ENCODE measurements at regions not wholly inside any gene's neighbourhood (a gene's known extent, or its start where the extent isn't known, plus 50 kb on each side); places are given as distances from the start of the nearest gene placed in this dataset.

GRCh38 chr1:193625255-193625654 is 438.8 kb upstream of the B3GALT2 start:
- H4K20me1 ChIP-seq (ENCODE audit: insufficient read depth, poor library complexity, severe bottlenecking) = no peaks in the 10 kb centered on the region
- no peaks in the 10 kb centered on the region for H3K36me3 ChIP-seq (replicated peaks; ENCODE audit: insufficient read depth, low read depth)
- H3K4me2 ChIP-seq = no peak overlapping the region
- TF ChIP-seq CTCF (IDR thresholded peaks at IDR 0.05; ENCODE audit: poor library complexity) (no peak), EZH2phosphoT487 (IDR thresholded peaks at IDR 0.05; ENCODE audit: low read depth, severe bottlenecking, unreplicated experiment) (no peak), EZH2 (IDR thresholded peaks at IDR 0.05; ENCODE audit: borderline replicate concordance) (no peak)
- WGBS (ENCODE audit: low lambda C conversion rate, missing lambda C conversion rate) = 69% methylated on average over 4 of the region's 4 CpGs
- H3K9me3 ChIP-seq (ENCODE audit: low read depth) = no peaks in the 10 kb centered on the region
- H3K27ac ChIP-seq = no peak overlapping the region
- DNase-seq (ENCODE audit: low spot score) = no peak
- H3K27me3 ChIP-seq = no peaks in the 10 kb centered on the region
- no peaks in the 10 kb centered on the region for H3K9me2 ChIP-seq (replicated peaks; ENCODE audit: insufficient read depth)
- no peaks in the 10 kb centered on the region for H3K79me2 ChIP-seq
- H3K4me3 ChIP-seq = no peak overlapping the region
- no peak overlapping the region for H2AFZ ChIP-seq
- H3K4me1 ChIP-seq (ENCODE audit: insufficient read depth) = no peaks in the 10 kb centered on the region

- no peaks in the 10 kb centered on the region for H3K79me2 ChIP-seq
- H3K4me1 ChIP-seq (ENCODE audit: insufficient read depth) = no peaks in the 10 kb centered on the region
- H3K4me2 ChIP-seq = no peak overlapping the region
- 89% methylated on average over 2 of the region's 2 CpGs for WGBS (ENCODE audit: low lambda C conversion rate, missing lambda C conversion rate)
- no peaks in the 10 kb centered on the region for H3K36me3 ChIP-seq (replicated peaks; ENCODE audit: insufficient read depth, low read depth)
- H2AFZ ChIP-seq = no peak overlapping the region
- H3K9me3 ChIP-seq (ENCODE audit: low read depth) = no peaks in the 10 kb centered on the region
- H3K27me3 ChIP-seq = no peaks in the 10 kb centered on the region
- no peak overlapping the region for H3K27ac ChIP-seq
- no peaks in the 10 kb centered on the region for H4K20me1 ChIP-seq (ENCODE audit: insufficient read depth, poor library complexity, severe bottlenecking)
- no peak for TF ChIP-seq EZH2 (IDR thresholded peaks at IDR 0.05; ENCODE audit: borderline replicate concordance)
- no peak for TF ChIP-seq CTCF (IDR thresholded peaks at IDR 0.05; ENCODE audit: poor library complexity)
- TF ChIP-seq EZH2phosphoT487 (IDR thresholded peaks at IDR 0.05; ENCODE audit: low read depth, severe bottlenecking, unreplicated experiment) = no peak
- peaks cover 3% of the 10 kb centered on the region for H3K9me2 ChIP-seq (replicated peaks; ENCODE audit: insufficient read depth)
- DNase-seq (ENCODE audit: low spot score) = no peak
- no peak overlapping the region for H3K4me3 ChIP-seq
Observed at GRCh38 chr1:193619911-193620310, 433.5 kb upstream of the B3GALT2 start.

GRCh38 chr1:193614817-193615216 is 428.4 kb upstream of the B3GALT2 start:
- no peak for DNase-seq (ENCODE audit: low spot score)
- Histone ChIP-seq H3K9me2 (replicated peaks; ENCODE audit: insufficient read depth) (peaks cover 3% of the 10 kb centered on the region), H4K20me1 (ENCODE audit: insufficient read depth, poor library complexity, severe bottlenecking) (no peaks in the 10 kb centered on the region), H2AFZ (no peak overlapping the region), H3K4me1 (ENCODE audit: insufficient read depth) (no peaks in the 10 kb centered on the region), H3K79me2 (no peaks in the 10 kb centered on the region), H3K4me2 (no peak overlapping the region), H3K27ac (no peak overlapping the region), H3K4me3 (no peak overlapping the region), H3K27me3 (no peaks in the 10 kb centered on the region), H3K9me3 (ENCODE audit: low read depth) (no peaks in the 10 kb centered on the region), H3K36me3 (replicated peaks; ENCODE audit: insufficient read depth, low read depth) (no peaks in the 10 kb centered on the region)
- no peak for TF ChIP-seq EZH2phosphoT487 (IDR thresholded peaks at IDR 0.05; ENCODE audit: low read depth, severe bottlenecking, unreplicated experiment)
- no peak for TF ChIP-seq CTCF (IDR thresholded peaks at IDR 0.05; ENCODE audit: poor library complexity)
- TF ChIP-seq EZH2 (IDR thresholded peaks at IDR 0.05; ENCODE audit: borderline replicate concordance) = no peak
- WGBS (ENCODE audit: low lambda C conversion rate, missing lambda C conversion rate) = 92% methylated on average over 2 of the region's 2 CpGs

GRCh38 chr1:193614275-193614674 is 427.9 kb upstream of the B3GALT2 start:
- Histone ChIP-seq H3K36me3 (replicated peaks; ENCODE audit: insufficient read depth, low read depth) (no peaks in the 10 kb centered on the region), H3K79me2 (no peaks in the 10 kb centered on the region), H3K27me3 (no peaks in the 10 kb centered on the region), H3K27ac (no peak overlapping the region), H3K4me1 (ENCODE audit: insufficient read depth) (no peaks in the 10 kb centered on the region), H4K20me1 (ENCODE audit: insufficient read depth, poor library complexity, severe bottlenecking) (no peaks in the 10 kb centered on the region), H3K9me3 (ENCODE audit: low read depth) (no peaks in the 10 kb centered on the region), H3K4me3 (no peak overlapping the region), H3K4me2 (no peak overlapping the region), H3K9me2 (replicated peaks; ENCODE audit: insufficient read depth) (peaks cover 3% of the 10 kb centered on the region), H2AFZ (no peak overlapping the region)
- 88% methylated on average over 3 of the region's 3 CpGs for WGBS (ENCODE audit: low lambda C conversion rate, missing lambda C conversion rate)
- DNase-seq (ENCODE audit: low spot score) = no peak
- no peak for TF ChIP-seq EZH2phosphoT487 (IDR thresholded peaks at IDR 0.05; ENCODE audit: low read depth, severe bottlenecking, unreplicated experiment)
- TF ChIP-seq EZH2 (IDR thresholded peaks at IDR 0.05; ENCODE audit: borderline replicate concordance) = no peak
- no peak for TF ChIP-seq CTCF (IDR thresholded peaks at IDR 0.05; ENCODE audit: poor library complexity)
